H9 (cell line): ENCODE measurements at regions not wholly inside any gene's neighbourhood (a gene's known extent, or its start where the extent isn't known, plus 50 kb on each side); places are given as distances from the start of the nearest gene placed in this dataset.
"Not testable (repeated sequence)": the region's sequence is repeated elsewhere in the genome, so short reads cannot be mapped to it uniquely, and the experiment has no call there.

ENCODE experiments used
- DNase-seq: peaks from one replicate; pipeline ENCODE4 v3.0.0-alpha.2; 2017
- H2AFZ ChIP-seq: one replicate; pipeline ENCODE4 v1.6.1; 2013; ENCODE audit warnings: mild to moderate bottlenecking, low read length, control low read depth, moderate library complexity
- H2AK5ac ChIP-seq: 2 replicates; pipeline ENCODE4 v1.6.1; 2013; ENCODE audit warnings: low read length, control low read depth, mixed read lengths; ENCODE audit not compliant: insufficient read length
- H2BK120ac ChIP-seq: one replicate; pipeline ENCODE4 v1.6.1; 2013; ENCODE audit warnings: low read depth, mild to moderate bottlenecking, low read length, control low read depth, inconsistent platforms; ENCODE audit not compliant: poor library complexity, severe bottlenecking
- H2BK12ac ChIP-seq: 2 replicates; pipeline ENCODE4 v1.6.1; 2013; ENCODE audit warnings: low read length, control low read depth, mixed read lengths, low read depth; ENCODE audit not compliant: insufficient read length
- H2BK15ac ChIP-seq: 2 replicates; pipeline ENCODE4 v1.6.1; 2013; ENCODE audit warnings: low read depth, low read length, control low read depth
- H2BK20ac ChIP-seq: one replicate; pipeline ENCODE4 v1.6.1; 2013; ENCODE audit warnings: low read depth, mild to moderate bottlenecking, low read length, control low read depth, inconsistent platforms; ENCODE audit not compliant: poor library complexity, severe bottlenecking
- H2BK5ac ChIP-seq: 2 replicates; pipeline ENCODE4 v1.6.1; 2013; ENCODE audit warnings: low read length, control low read depth, mixed read lengths; ENCODE audit not compliant: insufficient read length
- H3K14ac ChIP-seq: 2 replicates; pipeline ENCODE4 v1.6.1; 2013; ENCODE audit warnings: low read length, control low read depth; ENCODE audit not compliant: insufficient read depth
- H3K18ac ChIP-seq: 2 replicates; pipeline ENCODE4 v1.6.1; 2013; ENCODE audit warnings: low read depth, mild to moderate bottlenecking, mixed read lengths, low read length, control low read depth; ENCODE audit not compliant: insufficient read length
- H3K23ac ChIP-seq: 2 replicates; pipeline ENCODE4 v1.6.1; 2013; ENCODE audit warnings: low read length, control low read depth, mixed read lengths, low read depth; ENCODE audit not compliant: insufficient read length
- H3K23me2 ChIP-seq: 2 replicates; pipeline ENCODE4 v1.6.1; 2013; ENCODE audit warnings: low read depth, mild to moderate bottlenecking, mixed read lengths, low read length, control low read depth; ENCODE audit not compliant: insufficient read length, poor library complexity, severe bottlenecking
- H3K27ac ChIP-seq: 2 replicates; pipeline ENCODE4 v1.5.1; 2013; ENCODE audit warnings: low read length, control low read depth, mixed read lengths, low read depth; ENCODE audit not compliant: insufficient read length
- H3K27me3 ChIP-seq: 2 replicates; pipeline ENCODE4 v1.6.1; 2013; ENCODE audit warnings: low read length, control low read depth, inconsistent platforms; ENCODE audit not compliant: insufficient read depth
- H3K4ac ChIP-seq: 2 replicates; pipeline ENCODE4 v1.6.1; 2013; ENCODE audit warnings: low read depth, mild to moderate bottlenecking, control low read depth, inconsistent platforms, low read length, moderate library complexity
- H3K4me1 ChIP-seq: 2 replicates; pipeline ENCODE4 v1.6.1; 2013; ENCODE audit warnings: low read length, control low read depth, inconsistent platforms; ENCODE audit not compliant: insufficient read depth
- H3K4me2 ChIP-seq: 2 replicates; pipeline ENCODE4 v1.6.1; 2013; ENCODE audit warnings: low read length, control low read depth, mixed read lengths; ENCODE audit not compliant: insufficient read length, insufficient read depth
- H3K56ac ChIP-seq: 2 replicates; pipeline ENCODE4 v1.6.1; 2013; ENCODE audit warnings: low read depth, mild to moderate bottlenecking, mixed read lengths, low read length, control low read depth; ENCODE audit not compliant: insufficient read length
- H3K79me1 ChIP-seq: 2 replicates; pipeline ENCODE4 v1.6.1; 2013; ENCODE audit warnings: low read depth, mild to moderate bottlenecking, moderate library complexity, low read length, control low read depth, inconsistent platforms; ENCODE audit not compliant: insufficient read depth, poor library complexity, severe bottlenecking
- H3K79me2 ChIP-seq: 2 replicates; pipeline ENCODE4 v1.6.1; 2013; ENCODE audit warnings: low read length, control low read depth, inconsistent platforms; ENCODE audit not compliant: insufficient read depth
- H3K9ac ChIP-seq: 2 replicates; pipeline ENCODE4 v1.6.1; 2013; ENCODE audit warnings: low read length, control low read depth, mixed read lengths; ENCODE audit not compliant: insufficient read length; ENCODE audit errors: extremely low read depth
- H3K9me3 ChIP-seq: one replicate; pipeline ENCODE4 v1.6.1; 2013; ENCODE audit warnings: low read depth, low read length, inconsistent platforms; ENCODE audit not compliant: control insufficient read depth
- H3T11ph ChIP-seq: one replicate; pipeline ENCODE4 v1.6.1; 2013; ENCODE audit warnings: mild to moderate bottlenecking, low read length, control low read depth, inconsistent platforms
- H4K20me1 ChIP-seq: one replicate; pipeline ENCODE4 v1.6.1; 2013; ENCODE audit not compliant: control insufficient read depth, insufficient read length, insufficient read depth
- H4K5ac ChIP-seq: 2 replicates; pipeline ENCODE4 v1.6.1; 2013; ENCODE audit warnings: low read depth, mild to moderate bottlenecking, mixed read lengths, low read length, control low read depth; ENCODE audit not compliant: insufficient read length
- H4K8ac ChIP-seq: replicated peaks from 2 replicates; pipeline ENCODE4 v1.6.1; 2013; ENCODE audit warnings: low read length, control low read depth, mixed read lengths, low read depth; ENCODE audit not compliant: insufficient read length
- H4K91ac ChIP-seq: 2 replicates; pipeline ENCODE4 v1.6.1; 2013; ENCODE audit warnings: low read depth, mild to moderate bottlenecking, moderate library complexity, mixed read lengths, low read length, control low read depth; ENCODE audit not compliant: insufficient read length
- H3K27ac Mint-ChIP-seq, 3 experiments: 2 replicates in 2 of 3; 3 replicates in 1 of 3; pipeline ENCODE4 v1.8.0; 2020 to 2021; ENCODE audit warnings: mixed read lengths in 3 of 3, mild to moderate bottlenecking in 1 of 3, moderate library complexity in 1 of 3
- H3K27me3 Mint-ChIP-seq: 2 replicates; pipeline ENCODE4 v1.8.0; 2021; ENCODE audit warnings: low read depth, mild to moderate bottlenecking, moderate library complexity, mixed read lengths
- H3K36me3 Mint-ChIP-seq, 3 experiments: 2 replicates in 2 of 3; 3 replicates in 1 of 3; pipeline ENCODE4 v1.8.0; 2020 to 2021; ENCODE audit warnings: low read depth in 3 of 3, mixed read lengths in 3 of 3; ENCODE audit not compliant: insufficient read depth in 1 of 3
- H3K4me1 Mint-ChIP-seq, 2 experiments: 2 replicates each; pipeline ENCODE4 v1.8.0; 2020; ENCODE audit warnings: mixed read lengths in 2 of 2
- H3K4me3 Mint-ChIP-seq, 2 experiments: 2 replicates in 1 of 2; 3 replicates in 1 of 2; pipeline ENCODE4 v1.8.0; 2020 to 2021; ENCODE audit warnings: mild to moderate bottlenecking in 2 of 2, mixed read lengths in 2 of 2, moderate library complexity in 1 of 2
- H3K9me3 Mint-ChIP-seq, 2 experiments: 2 replicates in 1 of 2; 3 replicates in 1 of 2; pipeline ENCODE4 v1.8.0; 2020; ENCODE audit warnings: mild to moderate bottlenecking in 2 of 2, mixed read lengths in 2 of 2, moderate library complexity in 1 of 2
- WGBS: extraction: QIAGEN DNeasy Blood & Tissue Kit; methylation state at CpG from one replicate; pipeline ENCODE4 v1.1.7; 2013; ENCODE audit warnings: missing lambda C conversion rate, low lambda C conversion rate, mixed read lengths; ENCODE audit not compliant: insufficient read length; ENCODE audit errors: extremely low coverage; 5-methylcytosine and 5-hydroxymethylcytosine counted together

DNA sequence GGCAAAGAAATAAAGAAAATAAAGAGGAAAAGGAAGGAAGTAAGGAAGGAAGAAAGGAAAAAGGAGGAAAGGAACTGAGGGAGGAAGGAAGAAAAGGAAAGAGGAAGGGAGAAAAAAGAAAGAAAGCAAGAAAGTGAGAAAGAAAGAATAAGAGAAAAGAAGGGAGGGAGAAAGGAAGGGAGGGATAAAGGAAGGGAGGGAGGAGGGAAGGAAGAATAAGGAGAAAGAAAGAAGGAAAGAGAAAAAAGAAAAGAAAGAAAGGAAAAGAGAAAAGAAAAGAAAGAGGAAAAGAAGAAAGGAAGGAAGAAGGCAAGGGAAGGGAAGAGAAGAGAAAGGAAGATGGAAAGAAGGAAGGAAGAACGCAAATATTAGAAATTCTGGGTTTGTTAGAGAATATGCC is 337.8 kb downstream of the CCT8L2 start:
- not testable (repeated sequence) for H3K56ac ChIP-seq, H4K91ac ChIP-seq, H2BK15ac ChIP-seq, H3K9ac ChIP-seq, H4K20me1 ChIP-seq, H3K4ac ChIP-seq, H2BK120ac ChIP-seq, H3K27ac ChIP-seq, H3T11ph ChIP-seq, H3K4me2 ChIP-seq, H2BK12ac ChIP-seq, H4K5ac ChIP-seq, H2AK5ac ChIP-seq, H3K4me3 Mint-ChIP-seq, H3K4me1 Mint-ChIP-seq, H3K27me3 Mint-ChIP-seq, H4K8ac ChIP-seq, H3K27ac Mint-ChIP-seq, H3K14ac ChIP-seq, H3K18ac ChIP-seq, DNase-seq, H2AFZ ChIP-seq, H3K23ac ChIP-seq, H3K79me2 ChIP-seq, H3K23me2 ChIP-seq, H2BK20ac ChIP-seq, H3K79me1 ChIP-seq, H3K4me1 ChIP-seq, H2BK5ac ChIP-seq, H3K27me3 ChIP-seq
- Mint-ChIP-seq H3K9me3 (peaks cover 55 to 58% of the 10 kb centered on the region in 2 experiments), H3K36me3 (peaks cover 3 to 19% (median 7%) of the 10 kb centered on the region in 3 experiments; a peak in 6 of 7 replicates)
- no CpG with 5 or more reads among the region's 1 CpG for WGBS
- peaks cover 20% of the 10 kb centered on the region for H3K9me3 ChIP-seq
